Fibroblast of villous mesenchyme (primary cell): ENCODE measurements at regions not wholly inside any gene's neighbourhood (a gene's known extent, or its start where the extent isn't known, plus 50 kb on each side); places are given as distances from the start of the nearest gene placed in this dataset.

Experiments
- DNase-seq: peaks from one replicate; pipeline ENCODE4 v3.0.0-alpha.2; 2010; ENCODE audit warnings: low read depth
- H3K4me3 ChIP-seq: 2 replicates; pipeline ENCODE4 v1.5.1; 2011; ENCODE audit warnings: low read depth, mild to moderate bottlenecking, low read length
- TF ChIP-seq, protein P1 (sequence below): IDR thresholded peaks from 2 replicates; pipeline ENCODE4 v1.5.1; 2012; ENCODE audit warnings: low read depth, mild to moderate bottlenecking, low read length; ENCODE audit not compliant: insufficient read depth

DNA sequence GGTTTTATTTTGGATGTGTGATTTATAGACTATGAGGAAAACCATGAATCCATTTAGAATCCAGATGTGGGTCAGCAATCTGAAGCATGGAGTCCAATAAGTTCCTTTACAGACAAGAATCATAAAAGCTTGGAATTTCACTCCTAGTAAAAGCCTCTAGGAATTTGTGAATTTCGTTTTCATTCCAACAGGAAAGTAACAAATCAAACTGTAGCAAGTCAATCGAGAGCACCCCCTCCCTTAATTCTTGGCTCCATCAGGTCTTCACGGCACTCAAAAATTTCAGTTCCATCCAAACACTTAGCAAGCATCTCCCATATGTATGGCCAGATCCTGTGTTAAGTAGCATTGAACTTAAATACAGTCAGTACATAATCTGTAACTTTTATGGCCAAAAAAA is 143.6 kb upstream of the POU2AF2 start:
- no peak overlapping the region for H3K4me3 ChIP-seq
- TF ChIP-seq, protein P1, sequence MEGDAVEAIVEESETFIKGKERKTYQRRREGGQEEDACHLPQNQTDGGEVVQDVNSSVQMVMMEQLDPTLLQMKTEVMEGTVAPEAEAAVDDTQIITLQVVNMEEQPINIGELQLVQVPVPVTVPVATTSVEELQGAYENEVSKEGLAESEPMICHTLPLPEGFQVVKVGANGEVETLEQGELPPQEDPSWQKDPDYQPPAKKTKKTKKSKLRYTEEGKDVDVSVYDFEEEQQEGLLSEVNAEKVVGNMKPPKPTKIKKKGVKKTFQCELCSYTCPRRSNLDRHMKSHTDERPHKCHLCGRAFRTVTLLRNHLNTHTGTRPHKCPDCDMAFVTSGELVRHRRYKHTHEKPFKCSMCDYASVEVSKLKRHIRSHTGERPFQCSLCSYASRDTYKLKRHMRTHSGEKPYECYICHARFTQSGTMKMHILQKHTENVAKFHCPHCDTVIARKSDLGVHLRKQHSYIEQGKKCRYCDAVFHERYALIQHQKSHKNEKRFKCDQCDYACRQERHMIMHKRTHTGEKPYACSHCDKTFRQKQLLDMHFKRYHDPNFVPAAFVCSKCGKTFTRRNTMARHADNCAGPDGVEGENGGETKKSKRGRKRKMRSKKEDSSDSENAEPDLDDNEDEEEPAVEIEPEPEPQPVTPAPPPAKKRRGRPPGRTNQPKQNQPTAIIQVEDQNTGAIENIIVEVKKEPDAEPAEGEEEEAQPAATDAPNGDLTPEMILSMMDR: no peak
- no peak for DNase-seq

GRCh38 chr11:111099028-111099713 is 146.4 kb upstream of the POU2AF2 start:
- H3K4me3 ChIP-seq: no peak overlapping the region
- TF ChIP-seq, protein P1: no peak
- no peak for DNase-seq

- H3K4me3 ChIP-seq: no peak overlapping the region
- DNase-seq: no peak
- TF ChIP-seq, protein P1: no peak
Measured at GRCh38 chr11:111098091-111098490, 147.4 kb upstream of the POU2AF2 start.

- peak; percentile 63 for DNase-seq
- peak overlapping the region; percentile 61 for H3K4me3 ChIP-seq
- TF ChIP-seq, protein P1: no peak
Measured at GRCh38 chr11:111097191-111097590, 148.3 kb upstream of the POU2AF2 start.

DNA sequence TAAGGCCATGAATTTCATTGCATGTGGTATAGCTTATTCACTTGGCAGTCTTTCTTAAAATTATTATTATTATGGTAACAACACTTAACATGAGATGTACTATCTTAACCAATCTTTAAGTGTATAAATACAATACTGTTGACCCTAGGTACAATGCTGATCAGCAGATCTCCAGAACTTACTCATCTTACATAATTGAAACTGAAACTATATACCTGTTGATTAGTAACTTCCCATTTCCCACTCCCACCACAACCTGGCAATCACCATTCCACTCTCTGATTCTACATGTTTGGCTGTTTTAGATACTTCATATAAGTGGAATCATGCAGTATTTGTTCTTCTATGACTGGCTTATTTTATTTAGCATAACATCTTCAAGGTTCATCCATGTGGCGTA is 150.2 kb upstream of the POU2AF2 start:
- TF ChIP-seq, protein P1: no peak
- H3K4me3 ChIP-seq: no peak overlapping the region
- no peak for DNase-seq

DNA sequence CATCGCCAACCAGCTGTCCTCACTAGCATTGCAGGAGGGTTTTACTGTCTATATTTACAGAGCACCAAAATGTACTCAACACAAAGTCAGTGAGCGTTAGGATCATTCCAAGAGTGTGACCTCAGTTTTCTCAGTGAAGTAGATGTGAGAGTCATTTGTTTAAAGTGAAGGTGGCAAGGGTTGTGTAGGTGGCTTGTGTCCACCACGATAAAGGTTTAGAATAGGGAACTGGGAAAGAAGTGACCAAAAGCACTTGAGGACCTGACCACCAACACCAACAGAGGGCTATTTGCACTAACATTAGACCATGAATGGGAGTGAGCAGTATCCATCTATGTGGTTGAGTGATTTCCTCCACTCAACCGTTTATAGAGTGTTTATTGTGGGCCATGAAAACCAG is 152.5 kb upstream of the POU2AF2 start:
- TF ChIP-seq, protein P1: no peak
- H3K4me3 ChIP-seq: no peak overlapping the region
- DNase-seq: no peak
